PFSK-1 (cell line): ENCODE measurements at regions not wholly inside any gene's neighbourhood (a gene's known extent, or its start where the extent isn't known, plus 50 kb on each side); places are given as distances from the start of the nearest gene placed in this dataset.

Experiments
- FOXP2 ChIP-seq: optimal IDR thresholded peaks from 2 replicates; pipeline ENCODE3; 2011; ENCODE audit warnings: borderline replicate concordance, control low read depth, inconsistent platforms; ENCODE audit not compliant: insufficient read depth; ENCODE audit errors: extremely low read length, extremely low read depth
- POLR2AphosphoS5 ChIP-seq: IDR thresholded peaks from 2 replicates; pipeline ENCODE4 v1.6.1; 2012; ENCODE audit warnings: low read depth, mild to moderate bottlenecking, control low read depth, low read length, moderate library complexity
- REST ChIP-seq, 2 experiments: IDR thresholded peaks; 2 replicates each; pipeline versions ENCODE4 v1.6.1 to v1.8.0; 2011 to 2012; ENCODE audit warnings: low read depth in 2 of 2, low read length in 2 of 2, control low read depth in 1 of 2, inconsistent platforms in 1 of 2, mild to moderate bottlenecking in 1 of 2, moderate library complexity in 1 of 2; ENCODE audit not compliant: insufficient read depth in 1 of 2
- SIN3A ChIP-seq: IDR thresholded peaks from 2 replicates; pipeline ENCODE4 v1.6.1; 2012; ENCODE audit warnings: mild to moderate bottlenecking, low read length, moderate library complexity, borderline replicate concordance; ENCODE audit not compliant: insufficient read depth
- TAF1 ChIP-seq: IDR thresholded peaks from 2 replicates; pipeline ENCODE4 v1.6.1; 2012; ENCODE audit warnings: low read length, control low read depth, borderline replicate concordance; ENCODE audit not compliant: insufficient read depth

- TF ChIP-seq POLR2AphosphoS5 (no peak), FOXP2 (no peak), REST (IDR thresholded peaks at IDR 0.05; ENCODE audit: insufficient read depth in 1 of 2, low read depth in 2 of 2, low read length in 2 of 2) (no peak), TAF1 (no peak), SIN3A (no peak)
Observed at GRCh38 chr1:215471463-215471862, 95.6 kb upstream of the KCTD3 start.
